Coronary artery (tissue), 2 donors: ENCODE measurements at regions not wholly inside any gene's neighbourhood (a gene's known extent, or its start where the extent isn't known, plus 50 kb on each side); places are given as distances from the start of the nearest gene placed in this dataset.

Source experiments
- DNase-seq: peaks from one replicate; pipeline ENCODE4 v3.0.0-alpha.2; 2017; ENCODE audit warnings: low spot score
- H3K27ac ChIP-seq, 2 donors: fragments of 200-600 bp; sonication (generic); one replicate each; pipeline ENCODE4 v1.5.1; 2016 to 2019
- H3K4me3 ChIP-seq: fragments of 200-600 bp; sonication (generic); 2 replicates; pipeline ENCODE4 v1.5.1; 2016; ENCODE audit warnings: mild to moderate bottlenecking, moderate library complexity
- TF ChIP-seq, protein P1 (sequence below): fragments of 200-600 bp; sonication (generic); IDR thresholded peaks from one replicate; pipeline ENCODE4 v1.5.1; 2019; ENCODE audit warnings: antibody characterized with exemption

DNA sequence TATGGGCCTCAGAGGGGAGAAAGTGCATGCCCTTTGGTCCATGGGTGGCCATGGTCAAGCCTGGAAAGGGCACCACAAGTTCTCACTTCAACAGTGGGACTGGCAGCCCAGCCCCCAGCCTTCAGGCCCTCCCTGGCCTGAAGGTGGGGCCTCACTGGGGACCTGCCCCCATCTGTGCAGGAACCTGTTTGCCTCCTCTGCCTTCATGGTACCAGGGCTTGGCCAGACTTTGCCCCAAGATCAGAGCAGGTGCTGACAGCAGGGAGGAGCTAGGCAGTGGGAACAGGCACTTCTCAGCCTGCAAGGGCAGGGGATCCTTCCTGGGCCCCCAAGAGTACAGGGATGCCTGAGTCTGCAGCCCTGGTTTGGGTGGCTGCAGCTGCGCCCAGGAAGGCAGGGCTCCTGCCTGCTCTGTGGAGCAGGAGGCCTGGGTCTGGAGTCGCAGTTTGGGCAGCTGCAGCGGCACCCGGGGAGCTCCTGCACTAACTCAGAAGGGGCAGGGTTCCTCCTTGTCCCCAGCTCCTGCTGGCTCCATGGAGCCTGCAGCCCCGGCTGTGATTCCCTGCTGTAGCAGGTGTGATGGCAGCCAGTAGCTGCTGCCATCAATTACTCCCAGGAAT, 460.1 kb upstream of the NCAM2 start:
- TF ChIP-seq, protein P1, sequence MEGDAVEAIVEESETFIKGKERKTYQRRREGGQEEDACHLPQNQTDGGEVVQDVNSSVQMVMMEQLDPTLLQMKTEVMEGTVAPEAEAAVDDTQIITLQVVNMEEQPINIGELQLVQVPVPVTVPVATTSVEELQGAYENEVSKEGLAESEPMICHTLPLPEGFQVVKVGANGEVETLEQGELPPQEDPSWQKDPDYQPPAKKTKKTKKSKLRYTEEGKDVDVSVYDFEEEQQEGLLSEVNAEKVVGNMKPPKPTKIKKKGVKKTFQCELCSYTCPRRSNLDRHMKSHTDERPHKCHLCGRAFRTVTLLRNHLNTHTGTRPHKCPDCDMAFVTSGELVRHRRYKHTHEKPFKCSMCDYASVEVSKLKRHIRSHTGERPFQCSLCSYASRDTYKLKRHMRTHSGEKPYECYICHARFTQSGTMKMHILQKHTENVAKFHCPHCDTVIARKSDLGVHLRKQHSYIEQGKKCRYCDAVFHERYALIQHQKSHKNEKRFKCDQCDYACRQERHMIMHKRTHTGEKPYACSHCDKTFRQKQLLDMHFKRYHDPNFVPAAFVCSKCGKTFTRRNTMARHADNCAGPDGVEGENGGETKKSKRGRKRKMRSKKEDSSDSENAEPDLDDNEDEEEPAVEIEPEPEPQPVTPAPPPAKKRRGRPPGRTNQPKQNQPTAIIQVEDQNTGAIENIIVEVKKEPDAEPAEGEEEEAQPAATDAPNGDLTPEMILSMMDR, result no peak
- DNase-seq, result no peak
- Histone ChIP-seq H3K4me3 (no peak overlapping the region), H3K27ac (no peak overlapping the region)

DNA sequence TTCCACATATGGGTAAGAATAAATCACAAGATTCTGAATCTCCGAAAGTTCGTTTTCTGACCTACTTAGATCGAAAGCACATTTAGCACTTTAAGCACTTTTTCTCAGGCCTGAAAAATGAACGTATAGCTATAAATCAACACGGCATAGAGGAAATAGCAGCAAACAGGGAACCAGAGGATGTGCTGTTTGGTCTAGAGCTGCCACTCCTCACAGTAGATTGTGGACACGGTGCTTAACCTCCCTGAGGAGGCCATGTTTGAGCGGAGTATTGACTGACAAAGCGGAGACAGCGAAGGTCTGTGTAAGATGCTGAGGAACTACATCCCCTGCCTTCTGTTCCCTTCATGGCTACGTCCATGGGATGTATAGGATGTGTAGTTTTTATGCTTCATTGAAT, 452.8 kb upstream of the NCAM2 start:
- Histone ChIP-seq H3K27ac (no peak overlapping the region), H3K4me3 (no peak overlapping the region)
- DNase-seq, result no peak
- TF ChIP-seq, protein P1, result no peak

DNA sequence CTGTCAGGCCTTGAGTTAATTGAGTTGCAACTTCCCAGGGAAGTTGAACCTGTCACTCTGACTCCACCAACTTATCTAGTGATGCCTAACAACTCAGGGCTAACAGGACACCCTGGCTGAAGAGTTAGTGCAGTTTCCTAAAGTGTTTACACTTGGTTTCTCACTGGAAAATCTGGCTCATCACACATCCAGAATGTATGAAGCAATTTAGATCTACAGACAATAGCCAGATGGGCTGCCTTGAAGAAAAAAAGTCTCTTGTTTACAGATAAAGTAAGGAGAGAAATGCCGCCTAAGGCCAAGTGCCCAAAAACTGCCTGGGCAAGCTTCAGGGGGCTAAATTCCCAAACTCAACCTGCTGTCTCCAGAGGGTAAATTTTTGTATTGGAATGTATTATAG, 446.3 kb upstream of the NCAM2 start:
- Histone ChIP-seq H3K4me3 (no peak overlapping the region), H3K27ac (no peak overlapping the region)
- no peak for DNase-seq
- TF ChIP-seq, protein P1, result no peak

DNA sequence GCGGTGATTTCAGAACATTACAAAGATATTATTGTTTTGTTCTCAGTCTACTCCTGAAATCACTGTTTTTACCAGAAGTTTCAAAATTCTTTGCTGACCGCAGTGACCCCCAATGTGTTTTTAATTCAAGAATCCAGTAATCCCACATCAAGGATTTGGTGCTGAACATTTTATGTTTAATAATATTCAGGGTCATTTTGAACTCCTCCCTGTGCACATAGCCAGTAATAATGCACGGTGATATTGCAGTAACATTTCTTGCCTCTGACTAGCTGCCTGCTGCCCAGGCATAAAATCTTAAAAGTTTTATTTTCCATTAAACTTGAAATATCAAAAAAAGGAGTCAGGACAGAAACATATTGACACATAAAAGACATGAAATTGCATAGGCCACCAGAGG, 443.4 kb upstream of the NCAM2 start:
- no peak for DNase-seq
- Histone ChIP-seq H3K27ac (no peak overlapping the region), H3K4me3 (no peak overlapping the region)
- TF ChIP-seq, protein P1, result no peak

DNA sequence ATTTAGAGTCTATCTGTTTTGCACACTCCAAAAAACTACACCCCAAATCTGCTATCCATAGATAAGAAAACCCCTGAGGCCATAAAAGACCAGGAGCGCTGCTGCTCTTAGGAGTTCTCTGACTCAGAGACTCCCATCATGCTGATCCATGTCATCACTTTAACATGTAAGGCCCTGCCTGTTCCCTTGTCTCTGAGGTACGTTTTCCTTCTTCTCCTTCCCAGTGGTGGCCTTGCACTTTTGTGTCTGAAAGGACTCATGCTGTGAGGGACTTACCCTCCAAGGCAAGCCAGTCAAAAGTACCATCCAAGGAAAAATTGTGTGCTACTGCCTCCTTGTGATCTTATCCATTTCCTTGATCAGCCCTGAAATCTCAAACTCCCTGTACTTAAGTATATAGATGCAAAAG, 427.4 kb upstream of the NCAM2 start:
- TF ChIP-seq, protein P1, result no peak
- no peak overlapping the region for H3K4me3 ChIP-seq
- H3K27ac ChIP-seq, result no peak overlapping the region
- DNase-seq, result no peak

DNA sequence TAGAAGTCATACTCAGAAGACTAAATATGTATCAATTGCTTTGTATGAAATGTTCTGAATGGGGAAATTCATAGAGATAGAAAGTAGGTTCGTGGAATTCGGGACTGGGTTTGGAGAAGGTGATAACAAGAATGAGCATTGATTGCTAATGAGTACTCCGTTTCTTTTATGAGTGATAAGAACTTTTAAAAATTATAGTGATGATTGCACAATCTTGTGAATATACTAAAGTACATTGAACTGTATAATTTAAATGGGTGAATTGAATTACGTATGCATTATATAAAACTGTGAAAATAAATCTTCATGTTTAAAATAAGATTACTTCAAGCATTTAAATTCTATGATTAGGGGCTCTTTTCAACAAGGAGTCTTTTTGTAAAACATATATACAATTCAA, 425.6 kb upstream of the NCAM2 start:
- no peak overlapping the region for H3K4me3 ChIP-seq
- no peak for DNase-seq
- TF ChIP-seq, protein P1, result no peak
- H3K27ac ChIP-seq, result no peak overlapping the region

DNA sequence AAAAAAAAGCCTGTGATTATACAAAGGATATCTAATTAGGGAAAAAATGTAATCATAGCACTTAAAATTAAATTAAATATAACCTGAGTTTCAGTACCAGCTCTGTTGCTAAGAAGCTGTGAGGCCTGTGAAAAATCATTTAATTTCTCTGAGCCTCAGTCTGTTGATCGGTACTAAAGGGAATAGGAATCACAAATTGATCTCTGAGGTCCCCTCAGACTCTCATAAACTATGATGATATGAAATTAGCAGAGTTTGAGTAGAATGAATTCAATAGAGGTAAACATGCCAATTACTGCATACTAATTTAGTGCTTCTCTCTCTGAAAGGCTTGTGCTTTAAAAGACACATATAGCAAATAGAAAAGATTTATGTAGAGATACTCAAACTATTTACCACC, 416.8 kb upstream of the NCAM2 start:
- TF ChIP-seq, protein P1, result no peak
- no peak for DNase-seq
- H3K27ac ChIP-seq, result no peak overlapping the region
- H3K4me3 ChIP-seq, result no peak overlapping the region
